Activated CD8-positive, alpha-beta T cell treated with anti-CD3 and anti-CD28 coated beads for 36 hours (primary cell): ENCODE measurements at regions not wholly inside any gene's neighbourhood (a gene's known extent, or its start where the extent isn't known, plus 50 kb on each side); places are given as distances from the start of the nearest gene placed in this dataset.

Experiments
- ATAC-seq: fragments of 200-7000 bp; cut with Tn5 transposase; one replicate; pipeline ENCODE4 v1.10.0; 2021; ENCODE audit warnings: mild to moderate bottlenecking, moderate library complexity
- CTCF ChIA-PET: fragments of 350-600 bp; sonication (Branson Sonifier 250); formaldehyde crosslinking; loops from one replicate; lab custom pipeline; 2021; ENCODE audit warnings: antibody characterized with exemption; lab: Charles Lee
- POLR2A ChIA-PET: fragments of 350-600 bp; sonication (Branson Sonifier 250); formaldehyde crosslinking; loops from one replicate; lab custom pipeline; 2021; ENCODE audit warnings: antibody characterized with exemption; lab: Charles Lee
- DNase-seq: peaks from one replicate; pipeline ENCODE4 v3.0.0-alpha.2; 2020
- H3K27ac Mint-ChIP-seq: one replicate; pipeline ENCODE4 v1.8.0; 2021; ENCODE audit warnings: mild to moderate bottlenecking, mixed read lengths
- H3K27me3 Mint-ChIP-seq: one replicate; pipeline ENCODE4 v1.8.0; 2021; ENCODE audit warnings: mixed read lengths
- H3K36me3 Mint-ChIP-seq: one replicate; pipeline ENCODE4 v1.8.0; 2021; ENCODE audit warnings: low read depth, mixed read lengths
- H3K4me1 Mint-ChIP-seq: one replicate; pipeline ENCODE4 v1.8.0; 2021; ENCODE audit warnings: low read depth, mixed read lengths
- H3K4me3 Mint-ChIP-seq: one replicate; pipeline ENCODE4 v1.8.0; 2021; ENCODE audit warnings: mild to moderate bottlenecking, moderate library complexity, mixed read lengths
- H3K9me3 Mint-ChIP-seq: one replicate; pipeline ENCODE4 v1.8.0; 2021; ENCODE audit warnings: mixed read lengths
- CTCF ChIP-seq: fragments of 200-600 bp; IDR thresholded peaks from one replicate; pipeline ENCODE4 v1.8.0; 2022; ENCODE audit warnings: antibody characterized with exemption, mild to moderate bottlenecking
- intact Hi-C: fragments of 100-400 bp; cut with micrococcal nuclease; formaldehyde crosslinking; loops from one replicate; pipeline ENCODE4 v1.10.0; 2022

GRCh38 chr3:127093312-127093711 is 99.6 kb upstream of the PRR23E start:
- DNase-seq = no peak
- no peaks in the 10 kb centered on the region for H3K36me3 Mint-ChIP-seq
- POLR2A ChIA-PET = no interaction called here
- peaks cover 1% of the 10 kb centered on the region for H3K9me3 Mint-ChIP-seq
- H3K27me3 Mint-ChIP-seq = peaks cover 3% of the 10 kb centered on the region
- intact Hi-C loops = no loop called here
- ATAC-seq = no peak
- no peaks in the 10 kb centered on the region for H3K4me1 Mint-ChIP-seq
- H3K4me3 Mint-ChIP-seq = no peak overlapping the region
- CTCF ChIA-PET = no interaction called here
- H3K27ac Mint-ChIP-seq = no peak overlapping the region
- TF ChIP-seq CTCF = no peak

- H3K36me3 Mint-ChIP-seq = no peaks in the 10 kb centered on the region
- CTCF ChIA-PET = no interaction called here
- H3K27ac Mint-ChIP-seq = no peak overlapping the region
- POLR2A ChIA-PET = no interaction called here
- no peaks in the 10 kb centered on the region for H3K4me1 Mint-ChIP-seq
- ATAC-seq (no peak), DNase-seq (no peak)
- no peak overlapping the region for H3K4me3 Mint-ChIP-seq
- peaks cover 1% of the 10 kb centered on the region for H3K9me3 Mint-ChIP-seq
- H3K27me3 Mint-ChIP-seq = no peaks in the 10 kb centered on the region
- intact Hi-C loops = no loop called here
- TF ChIP-seq CTCF = no peak
Measured at GRCh38 chr3:127095774-127096173, 97.2 kb upstream of the PRR23E start.

GRCh38 chr3:127096256-127097071 is 96.5 kb upstream of the PRR23E start:
- H3K4me1 Mint-ChIP-seq = no peaks in the 10 kb centered on the region
- no peak overlapping the region for H3K4me3 Mint-ChIP-seq
- CTCF ChIA-PET = no interaction called here
- POLR2A ChIA-PET = no interaction called here
- ATAC-seq = no peak
- no peaks in the 10 kb centered on the region for H3K27me3 Mint-ChIP-seq
- no peaks in the 10 kb centered on the region for H3K36me3 Mint-ChIP-seq
- no peak for TF ChIP-seq CTCF
- intact Hi-C loops = no loop called here
- H3K27ac Mint-ChIP-seq = no peak overlapping the region
- H3K9me3 Mint-ChIP-seq = peaks cover 1% of the 10 kb centered on the region
- DNase-seq = no peak

- Mint-ChIP-seq H3K4me3 (no peak overlapping the region), H3K9me3 (peaks cover 1% of the 10 kb centered on the region), H3K36me3 (no peaks in the 10 kb centered on the region), H3K27me3 (no peaks in the 10 kb centered on the region), H3K4me1 (no peaks in the 10 kb centered on the region), H3K27ac (no peak overlapping the region)
- TF ChIP-seq CTCF = no peak
- DNase-seq (no peak), ATAC-seq (no peak)
- POLR2A ChIA-PET = no interaction called here
- intact Hi-C loops = no loop called here
- CTCF ChIA-PET = no interaction called here
Measured at GRCh38 chr3:127097072-127097405, 95.9 kb upstream of the PRR23E start.

- Mint-ChIP-seq H3K36me3 (no peaks in the 10 kb centered on the region), H3K9me3 (peaks cover 1% of the 10 kb centered on the region), H3K4me1 (no peaks in the 10 kb centered on the region), H3K27me3 (no peaks in the 10 kb centered on the region), H3K4me3 (no peak overlapping the region), H3K27ac (no peak overlapping the region)
- DNase-seq (no peak), ATAC-seq (no peak)
- ChIA-PET CTCF (no interaction called here), POLR2A (no interaction called here)
- TF ChIP-seq CTCF = no peak
- intact Hi-C loops = no loop called here
Measured at GRCh38 chr3:127097481-127097880, 95.5 kb upstream of the PRR23E start.
